ENCODE measurements at regions not wholly inside any gene's neighbourhood (a gene's known extent, or its start where the extent isn't known, plus 50 kb on each side); places are given as distances from the start of the nearest gene placed in this dataset.

- TF ChIP-seq, protein P1, sequence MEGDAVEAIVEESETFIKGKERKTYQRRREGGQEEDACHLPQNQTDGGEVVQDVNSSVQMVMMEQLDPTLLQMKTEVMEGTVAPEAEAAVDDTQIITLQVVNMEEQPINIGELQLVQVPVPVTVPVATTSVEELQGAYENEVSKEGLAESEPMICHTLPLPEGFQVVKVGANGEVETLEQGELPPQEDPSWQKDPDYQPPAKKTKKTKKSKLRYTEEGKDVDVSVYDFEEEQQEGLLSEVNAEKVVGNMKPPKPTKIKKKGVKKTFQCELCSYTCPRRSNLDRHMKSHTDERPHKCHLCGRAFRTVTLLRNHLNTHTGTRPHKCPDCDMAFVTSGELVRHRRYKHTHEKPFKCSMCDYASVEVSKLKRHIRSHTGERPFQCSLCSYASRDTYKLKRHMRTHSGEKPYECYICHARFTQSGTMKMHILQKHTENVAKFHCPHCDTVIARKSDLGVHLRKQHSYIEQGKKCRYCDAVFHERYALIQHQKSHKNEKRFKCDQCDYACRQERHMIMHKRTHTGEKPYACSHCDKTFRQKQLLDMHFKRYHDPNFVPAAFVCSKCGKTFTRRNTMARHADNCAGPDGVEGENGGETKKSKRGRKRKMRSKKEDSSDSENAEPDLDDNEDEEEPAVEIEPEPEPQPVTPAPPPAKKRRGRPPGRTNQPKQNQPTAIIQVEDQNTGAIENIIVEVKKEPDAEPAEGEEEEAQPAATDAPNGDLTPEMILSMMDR (conservative IDR thresholded peaks at IDR 0.05; ENCODE audit: low read depth, low read length) = no peak
- TF ChIP-seq EZH2phosphoT487 (IDR thresholded peaks at IDR 0.05; ENCODE audit: borderline replicate concordance, low read length) (no peak), EZH2 (IDR thresholded peaks at IDR 0.05; ENCODE audit: low read length, unreplicated experiment) (no peak)
- no peaks in the 10 kb centered on the region for H3F3A ChIP-seq (ENCODE audit: low read length, unreplicated experiment)
- CTCF ChIA-PET = no interaction called here
- H3K36me3 ChIP-seq (ENCODE audit: low read depth, low read length) = no peaks in the 10 kb centered on the region
- no peaks in the 10 kb centered on the region for H3K9me3 ChIP-seq (ENCODE audit: low read length)
- BruUV-seq (replicated peaks) = no TSS peak
- no peaks in the 10 kb centered on the region for H3K27me3 ChIP-seq (ENCODE audit: low read length)
- H3K79me2 ChIP-seq (ENCODE audit: low read length) = no peaks in the 10 kb centered on the region
- no peak overlapping the region for H3K27ac ChIP-seq (ENCODE audit: low read length)
- H3K4me1 ChIP-seq (ENCODE audit: insufficient read depth, low read length) = peaks cover 15% of the 10 kb centered on the region; the same call in 1 of the 2 replicates
- no peaks in the 10 kb centered on the region for H4K20me1 ChIP-seq (ENCODE audit: low read length)
- no peak overlapping the region for H3K9ac ChIP-seq (ENCODE audit: low read length)
- H3K9me2 ChIP-seq (replicated peaks; ENCODE audit: low read length) = no peaks in the 10 kb centered on the region
- peak overlapping the region; percentile 42 for H3K4me2 ChIP-seq (ENCODE audit: low read length)
- intact Hi-C loops (cut with micrococcal nuclease) = no loop called here
- DNase-seq = peak; percentile 65
- H3K4me3 ChIP-seq (ENCODE audit: low read length) = no peak overlapping the region
- ATAC-seq = peak; percentile 88
- H2AFZ ChIP-seq (ENCODE audit: low read length) = peak overlapping the region; percentile 19; the same call in 1 of the 2 replicates
- POLR2A ChIA-PET (ENCODE audit: unreplicated experiment) = no interaction called here
Measured at GRCh38 chr2:183597841-183598240, 473.6 kb downstream of the NUP35 start.

DNA sequence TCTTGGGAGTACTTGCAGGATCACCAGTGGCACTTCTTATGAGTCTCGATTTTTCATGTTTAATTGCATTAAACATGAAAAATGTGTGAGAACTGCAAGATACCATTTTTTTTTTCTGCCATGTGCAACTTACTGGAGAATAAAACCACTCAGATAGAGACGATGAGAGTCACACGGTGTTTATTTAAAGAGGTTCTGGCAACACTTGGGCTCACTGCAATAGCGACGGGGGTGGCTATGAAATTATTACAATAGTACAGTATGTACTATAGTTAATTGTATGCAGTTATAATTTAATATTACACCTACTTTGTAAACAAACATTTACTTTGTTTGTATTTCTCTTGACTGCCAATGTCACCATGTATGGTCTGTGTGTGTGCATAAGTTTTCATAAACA is 479.8 kb downstream of the NUP35 start:
- CTCF ChIA-PET = no interaction called here
- no TSS peak for BruUV-seq (replicated peaks)

DNA sequence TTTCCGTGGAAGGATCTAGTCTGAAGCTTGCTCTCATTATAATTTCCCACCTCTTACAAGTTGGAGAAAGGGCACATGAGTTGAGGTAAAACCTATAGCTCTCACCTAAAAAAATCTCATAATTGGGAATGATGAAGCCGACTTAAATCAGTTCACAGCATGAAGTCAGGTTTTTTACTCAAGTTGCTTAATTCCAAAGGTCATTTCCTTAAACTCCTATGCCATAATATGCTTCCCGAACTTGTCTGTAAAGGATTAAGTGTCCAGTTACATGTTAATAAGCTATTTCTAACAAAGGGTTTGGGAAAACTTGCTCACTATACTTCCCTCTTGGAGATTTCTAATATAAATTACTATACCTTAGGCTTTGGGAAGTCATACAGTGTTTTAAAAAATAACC is 481.2 kb downstream of the NUP35 start:
- no peaks in the 10 kb centered on the region for H4K20me1 ChIP-seq (ENCODE audit: low read length)
- no peak overlapping the region for H3K4me2 ChIP-seq (ENCODE audit: low read length)
- POLR2A ChIA-PET (ENCODE audit: unreplicated experiment) = no interaction called here
- H3K9ac ChIP-seq (ENCODE audit: low read length) = no peak overlapping the region
- no peak overlapping the region for H3K27ac ChIP-seq (ENCODE audit: low read length)
- BruUV-seq (replicated peaks) = no TSS peak
- no peaks in the 10 kb centered on the region for H3F3A ChIP-seq (ENCODE audit: low read length, unreplicated experiment)
- DNase-seq (no peak), ATAC-seq (no peak)
- no peaks in the 10 kb centered on the region for H3K9me3 ChIP-seq (ENCODE audit: low read length)
- H2AFZ ChIP-seq (ENCODE audit: low read length) = no peak overlapping the region
- H3K9me2 ChIP-seq (replicated peaks; ENCODE audit: low read length) = no peaks in the 10 kb centered on the region
- no peaks in the 10 kb centered on the region for H3K36me3 ChIP-seq (ENCODE audit: low read depth, low read length)
- intact Hi-C loops (cut with micrococcal nuclease) = no loop called here
- no peaks in the 10 kb centered on the region for H3K79me2 ChIP-seq (ENCODE audit: low read length)
- TF ChIP-seq, protein P1 (conservative IDR thresholded peaks at IDR 0.05; ENCODE audit: low read depth, low read length) = no peak
- TF ChIP-seq EZH2phosphoT487 (IDR thresholded peaks at IDR 0.05; ENCODE audit: borderline replicate concordance, low read length) (no peak), EZH2 (IDR thresholded peaks at IDR 0.05; ENCODE audit: low read length, unreplicated experiment) (no peak)
- no peak overlapping the region for H3K4me3 ChIP-seq (ENCODE audit: low read length)
- no peaks in the 10 kb centered on the region for H3K27me3 ChIP-seq (ENCODE audit: low read length)
- peaks cover 6% of the 10 kb centered on the region for H3K4me1 ChIP-seq (ENCODE audit: insufficient read depth, low read length)
- CTCF ChIA-PET = no interaction called here

More for the DNA sequence above, 479.8 kb downstream of the NUP35 start:
- TF ChIP-seq EZH2phosphoT487 (IDR thresholded peaks at IDR 0.05; ENCODE audit: borderline replicate concordance, low read length) (no peak), EZH2 (IDR thresholded peaks at IDR 0.05; ENCODE audit: low read length, unreplicated experiment) (no peak)
- TF ChIP-seq, protein P1 (conservative IDR thresholded peaks at IDR 0.05; ENCODE audit: low read depth, low read length) = no peak
- no peaks in the 10 kb centered on the region for H3K36me3 ChIP-seq (ENCODE audit: low read depth, low read length)
- DNase-seq (no peak), ATAC-seq (no peak)
- H3K4me1 ChIP-seq (ENCODE audit: insufficient read depth, low read length) = peaks cover 6% of the 10 kb centered on the region
- no peak overlapping the region for H3K4me3 ChIP-seq (ENCODE audit: low read length)
- POLR2A ChIA-PET (ENCODE audit: unreplicated experiment) = no interaction called here
- H3K9me2 ChIP-seq (replicated peaks; ENCODE audit: low read length) = no peaks in the 10 kb centered on the region
- H2AFZ ChIP-seq (ENCODE audit: low read length) = no peak overlapping the region
- no peak overlapping the region for H3K4me2 ChIP-seq (ENCODE audit: low read length)
- intact Hi-C loops (cut with micrococcal nuclease) = no loop called here
- H3K9ac ChIP-seq (ENCODE audit: low read length) = no peak overlapping the region
- no peaks in the 10 kb centered on the region for H3K27me3 ChIP-seq (ENCODE audit: low read length)
- no peaks in the 10 kb centered on the region for H3F3A ChIP-seq (ENCODE audit: low read length, unreplicated experiment)
- H3K79me2 ChIP-seq (ENCODE audit: low read length) = no peaks in the 10 kb centered on the region
- no peaks in the 10 kb centered on the region for H3K9me3 ChIP-seq (ENCODE audit: low read length)
- H4K20me1 ChIP-seq (ENCODE audit: low read length) = no peaks in the 10 kb centered on the region
- no peak overlapping the region for H3K27ac ChIP-seq (ENCODE audit: low read length)
